GM18907 (cell line): ENCODE measurements at regions not wholly inside any gene's neighbourhood (a gene's known extent, or its start where the extent isn't known, plus 50 kb on each side); places are given as distances from the start of the nearest gene placed in this dataset.

Source experiments
- ATAC-seq: cut with Tn5 transposase; IDR thresholded peaks from one replicate; pipeline ENCODE4 v1.9.1; 2021; ENCODE audit warnings: mild to moderate bottlenecking, moderate library complexity; ENCODE audit not compliant: unreplicated experiment

GRCh38 chr2:156099382-156099781 lies 233.1 kb downstream of the NR4A2 start:
- no peak for ATAC-seq

- ATAC-seq = no peak
These were observed 234.0 kb downstream of the NR4A2 start for GRCh38 chr2:156098506-156098905.

GRCh38 chr2:156088587-156088986 lies 243.9 kb downstream of the NR4A2 start:
- ATAC-seq = no peak

- no peak for ATAC-seq
These were observed 244.6 kb downstream of the NR4A2 start for GRCh38 chr2:156087875-156088274.

GRCh38 chr2:156083763-156084493 lies 248.6 kb downstream of the NR4A2 start:
- ATAC-seq = no peak

GRCh38 chr2:156079845-156080244 lies 252.7 kb downstream of the NR4A2 start:
- no peak for ATAC-seq

- no peak for ATAC-seq
These were observed 255.3 kb downstream of the NR4A2 start for GRCh38 chr2:156077041-156077742.

GRCh38 chr2:156065912-156066311 lies 266.6 kb downstream of the NR4A2 start:
- no peak for ATAC-seq

GRCh38 chr2:156064540-156064939 lies 268.0 kb downstream of the NR4A2 start:
- ATAC-seq = no peak

- ATAC-seq = no peak
These were observed 274.9 kb downstream of the NR4A2 start for GRCh38 chr2:156057647-156058046.

GRCh38 chr2:156054983-156055382 lies 277.5 kb downstream of the NR4A2 start:
- no peak for ATAC-seq

GRCh38 chr2:156046900-156047299 lies 285.6 kb downstream of the NR4A2 start:
- ATAC-seq = no peak

- ATAC-seq = no peak
These were observed 289.6 kb downstream of the NR4A2 start for GRCh38 chr2:156042895-156043294.

- no peak for ATAC-seq
These were observed 294.5 kb downstream of the NR4A2 start for GRCh38 chr2:156038021-156038420.

- no peak for ATAC-seq
These were observed 295.0 kb downstream of the NR4A2 start for GRCh38 chr2:156037482-156037881.

- ATAC-seq = no peak
These were observed 301.4 kb downstream of the NR4A2 start for GRCh38 chr2:156031121-156031520.

- ATAC-seq = peak; percentile 61
These were observed 309.2 kb downstream of the NR4A2 start for GRCh38 chr2:156023229-156023869.

- no peak for ATAC-seq
These were observed 311.1 kb downstream of the NR4A2 start for GRCh38 chr2:156021146-156022040.

GRCh38 chr2:156019341-156019740 lies 313.2 kb downstream of the NR4A2 start:
- no peak for ATAC-seq

- no peak for ATAC-seq
These were observed 315.1 kb downstream of the NR4A2 start for GRCh38 chr2:156017341-156017885.

GRCh38 chr2:156009293-156009692 lies 323.2 kb downstream of the NR4A2 start:
- no peak for ATAC-seq
